ENCODE measurements at regions not wholly inside any gene's neighbourhood (a gene's known extent, or its start where the extent isn't known, plus 50 kb on each side); places are given as distances from the start of the nearest gene placed in this dataset.

GRCh38 chr10:118944959-118945633, 84.4 kb upstream of the NANOS1 start:
- H2AFZ ChIP-seq (ENCODE audit: low read depth, low read length, severe bottlenecking), result no peak overlapping the region
- no peaks in the 10 kb centered on the region for H3K9me2 ChIP-seq (replicated peaks; ENCODE audit: insufficient read depth, low read length)
- H3K4me3 ChIP-seq (ENCODE audit: insufficient read depth, low read length, poor library complexity, severe bottlenecking), result no peak overlapping the region
- no peaks in the 10 kb centered on the region for H3K36me3 ChIP-seq (ENCODE audit: low read length)
- no peaks in the 10 kb centered on the region for H3K9me3 ChIP-seq (ENCODE audit: insufficient read depth, low read length)
- H3K9ac ChIP-seq (ENCODE audit: low read length), result no peak overlapping the region
- no peaks in the 10 kb centered on the region for H3F3A ChIP-seq (ENCODE audit: insufficient read depth)
- no peak overlapping the region for H3K4me2 ChIP-seq (ENCODE audit: low read depth, low read length, poor library complexity, severe bottlenecking)
- H3K27me3 ChIP-seq (ENCODE audit: low read length), result no peaks in the 10 kb centered on the region
- no peaks in the 10 kb centered on the region for H3K79me2 ChIP-seq (ENCODE audit: insufficient read depth, low read length)
- no peaks in the 10 kb centered on the region for H4K20me1 ChIP-seq (ENCODE audit: low read depth, low read length)
- no peak for TF ChIP-seq CTCF (IDR thresholded peaks at IDR 0.05; ENCODE audit: insufficient read depth, low read length, poor library complexity, severe bottlenecking)
- no peak for TF ChIP-seq EZH2phosphoT487 (conservative IDR thresholded peaks at IDR 0.05; ENCODE audit: low read length)
- no peak overlapping the region for H3K27ac ChIP-seq (ENCODE audit: low read depth, low read length)

GRCh38 chr10:118948786-118949185, 80.7 kb upstream of the NANOS1 start:
- no peak for TF ChIP-seq EZH2phosphoT487 (conservative IDR thresholded peaks at IDR 0.05; ENCODE audit: low read length)
- Histone ChIP-seq H3K27ac (ENCODE audit: low read depth, low read length) (no peak overlapping the region), H3K4me2 (ENCODE audit: low read depth, low read length, poor library complexity, severe bottlenecking) (no peak overlapping the region), H3K27me3 (ENCODE audit: low read length) (no peaks in the 10 kb centered on the region), H3K36me3 (ENCODE audit: low read length) (no peaks in the 10 kb centered on the region), H3K9ac (ENCODE audit: low read length) (no peak overlapping the region), H4K20me1 (ENCODE audit: low read depth, low read length) (no peaks in the 10 kb centered on the region), H3K4me3 (ENCODE audit: insufficient read depth, low read length, poor library complexity, severe bottlenecking) (no peak overlapping the region), H3K79me2 (ENCODE audit: insufficient read depth, low read length) (no peaks in the 10 kb centered on the region), H2AFZ (ENCODE audit: low read depth, low read length, severe bottlenecking) (no peak overlapping the region), H3K9me2 (replicated peaks; ENCODE audit: insufficient read depth, low read length) (no peaks in the 10 kb centered on the region), H3F3A (ENCODE audit: insufficient read depth) (no peaks in the 10 kb centered on the region), H3K9me3 (ENCODE audit: insufficient read depth, low read length) (no peaks in the 10 kb centered on the region)

GRCh38 chr10:118950190-118950680, 79.3 kb upstream of the NANOS1 start:
- H3K4me2 ChIP-seq (ENCODE audit: low read depth, low read length, poor library complexity, severe bottlenecking), result no peak overlapping the region

More at GRCh38 chr10:118950190-118950680, 79.3 kb upstream of the NANOS1 start:
- no peaks in the 10 kb centered on the region for H3K27me3 ChIP-seq (ENCODE audit: low read length)
- TF ChIP-seq CTCF (IDR thresholded peaks at IDR 0.05; ENCODE audit: insufficient read depth, low read length, poor library complexity, severe bottlenecking), result no peak
- no peak for TF ChIP-seq EZH2phosphoT487 (conservative IDR thresholded peaks at IDR 0.05; ENCODE audit: low read length)
- H4K20me1 ChIP-seq (ENCODE audit: low read depth, low read length), result no peaks in the 10 kb centered on the region
- no peak overlapping the region for H2AFZ ChIP-seq (ENCODE audit: low read depth, low read length, severe bottlenecking)
- no peak overlapping the region for H3K27ac ChIP-seq (ENCODE audit: low read depth, low read length)
- H3K9me3 ChIP-seq (ENCODE audit: insufficient read depth, low read length), result no peaks in the 10 kb centered on the region
- H3F3A ChIP-seq (ENCODE audit: insufficient read depth), result no peaks in the 10 kb centered on the region
- H3K9me2 ChIP-seq (replicated peaks; ENCODE audit: insufficient read depth, low read length), result no peaks in the 10 kb centered on the region
- no peak overlapping the region for H3K9ac ChIP-seq (ENCODE audit: low read length)
- H3K4me3 ChIP-seq (ENCODE audit: insufficient read depth, low read length, poor library complexity, severe bottlenecking), result no peak overlapping the region
- H3K36me3 ChIP-seq (ENCODE audit: low read length), result no peaks in the 10 kb centered on the region
- H3K79me2 ChIP-seq (ENCODE audit: insufficient read depth, low read length), result no peaks in the 10 kb centered on the region

All from SU-DHL-6 (cell line).